HEK293 (cell line): ENCODE measurements at regions not wholly inside any gene's neighbourhood (a gene's known extent, or its start where the extent isn't known, plus 50 kb on each side); places are given as distances from the start of the nearest gene placed in this dataset.

Experiments used
- CTCF ChIA-PET: fragments of 350-600 bp; formaldehyde crosslinking; extraction: SDS; loops from one replicate; lab custom pipeline; 2021; ENCODE audit warnings: antibody characterized with exemption; lab: Yijun Ruan, JAX
- POLR2A ChIA-PET: fragments of 300-600 bp; formaldehyde crosslinking; extraction: SDS; loops from one replicate; lab custom pipeline; 2020; ENCODE audit warnings: antibody characterized with exemption, inconsistent platforms; lab: Yijun Ruan, JAX
- H3K27ac ChIP-seq: fragments of 200-500 bp; sonication (Bioruptor generic); 2 replicates; pipeline ENCODE4 v1.5.1; 2014; ENCODE audit warnings: low read depth, low read length, control low read depth, inconsistent platforms; ENCODE audit errors: extremely low read depth
- H3K36me3 ChIP-seq, 2 experiments: fragments of 200-500 bp in 1 of 2; sonication (Bioruptor generic) in 1 of 2; 1 replicate in 1 of 2; 2 replicates in 1 of 2; pipeline ENCODE4 v1.5.1; 2014 to 2017; ENCODE audit warnings: inconsistent platforms in 2 of 2, low read length in 2 of 2; ENCODE audit not compliant: control insufficient read depth in 2 of 2, insufficient read depth in 1 of 2
- H3K4me1 ChIP-seq: fragments of 200-500 bp; sonication (Bioruptor generic); 2 replicates; pipeline ENCODE4 v1.5.1; 2014; ENCODE audit warnings: mild to moderate bottlenecking, low read length, inconsistent platforms; ENCODE audit not compliant: control insufficient read depth, insufficient read depth
- H3K4me3 ChIP-seq: 2 replicates; pipeline ENCODE4 v1.5.1; 2011; ENCODE audit warnings: low read depth, mild to moderate bottlenecking, control low read depth, low read length, moderate library complexity
- H3K9me3 ChIP-seq: fragments of 200-500 bp; sonication (Bioruptor generic); 2 replicates; pipeline ENCODE4 v1.5.1; 2014; ENCODE audit warnings: low read depth, low read length, inconsistent platforms; ENCODE audit not compliant: control insufficient read depth, insufficient read depth
- EGR2 ChIP-seq: fragments of 450-650 bp; formaldehyde crosslinking; IDR thresholded peaks from 2 replicates; pipeline ENCODE4 v1.5.1; 2016; ENCODE audit warnings: low read depth, missing biosample characterization, missing genetic modification characterization
- FEZF1 ChIP-seq: fragments of 450-650 bp; formaldehyde crosslinking; IDR thresholded peaks from 2 replicates; pipeline ENCODE4 v1.5.1; 2016; ENCODE audit warnings: missing biosample characterization, missing genetic modification characterization
- GLI4 ChIP-seq: fragments of 450-650 bp; formaldehyde crosslinking; IDR thresholded peaks from 2 replicates; pipeline ENCODE4 v1.5.1; 2016; ENCODE audit warnings: missing biosample characterization, missing genetic modification characterization
- HIC1 ChIP-seq: fragments of 450-650 bp; formaldehyde crosslinking; IDR thresholded peaks from 2 replicates; pipeline ENCODE4 v1.5.1; 2016; ENCODE audit warnings: missing biosample characterization, missing genetic modification characterization
- KLF1 ChIP-seq: fragments of 450-650 bp; formaldehyde crosslinking; IDR thresholded peaks from 2 replicates; pipeline ENCODE4 v1.5.1; 2016; ENCODE audit warnings: missing biosample characterization, missing genetic modification characterization
- KLF17 ChIP-seq: fragments of 450-650 bp; formaldehyde crosslinking; IDR thresholded peaks from 2 replicates; pipeline ENCODE4 v1.5.1; 2016; ENCODE audit warnings: missing biosample characterization, missing genetic modification characterization
- TRIM28 ChIP-seq: IDR thresholded peaks from 2 replicates; pipeline ENCODE4 v1.6.1; 2011; ENCODE audit warnings: low read length, control low read depth, borderline replicate concordance
- WT1 ChIP-seq: fragments of 450-650 bp; formaldehyde crosslinking; IDR thresholded peaks from 2 replicates; pipeline ENCODE4 v1.5.1; 2016; ENCODE audit warnings: missing biosample characterization, missing genetic modification characterization
- ZNF121 ChIP-seq: fragments of 450-650 bp; formaldehyde crosslinking; IDR thresholded peaks from 2 replicates; pipeline ENCODE4 v1.5.1; 2016; ENCODE audit warnings: missing biosample characterization, missing genetic modification characterization
- ZNF133 ChIP-seq: fragments of 450-650 bp; formaldehyde crosslinking; IDR thresholded peaks from 2 replicates; pipeline ENCODE4 v1.5.1; 2016; ENCODE audit warnings: missing biosample characterization, missing genetic modification characterization
- ZNF140 ChIP-seq: fragments of 450-650 bp; formaldehyde crosslinking; IDR thresholded peaks from 2 replicates; pipeline ENCODE4 v1.5.1; 2016; ENCODE audit warnings: missing biosample characterization, missing genetic modification characterization
- ZNF146 ChIP-seq: fragments of 450-650 bp; formaldehyde crosslinking; IDR thresholded peaks from 2 replicates; pipeline ENCODE4 v1.5.1; 2016; ENCODE audit warnings: missing biosample characterization, missing genetic modification characterization
- ZNF266 ChIP-seq: fragments of 450-650 bp; formaldehyde crosslinking; IDR thresholded peaks from 2 replicates; pipeline ENCODE4 v1.5.1; 2016; ENCODE audit warnings: missing biosample characterization, missing genetic modification characterization, low read depth
- ZNF391 ChIP-seq: fragments of 450-650 bp; formaldehyde crosslinking; IDR thresholded peaks from 2 replicates; pipeline ENCODE4 v1.5.1; 2016; ENCODE audit warnings: low read depth, missing biosample characterization, missing genetic modification characterization, borderline replicate concordance
- ZNF521 ChIP-seq: fragments of 450-650 bp; formaldehyde crosslinking; IDR thresholded peaks from 2 replicates; pipeline ENCODE4 v1.5.1; 2017; ENCODE audit warnings: missing biosample characterization, mild to moderate bottlenecking, missing genetic modification characterization
- ZNF530 ChIP-seq: fragments of 450-650 bp; formaldehyde crosslinking; IDR thresholded peaks from 2 replicates; pipeline ENCODE4 v1.5.1; 2016; ENCODE audit warnings: low read depth, missing biosample characterization, missing genetic modification characterization
- ZNF654 ChIP-seq: fragments of 450-650 bp; formaldehyde crosslinking; IDR thresholded peaks from 2 replicates; pipeline ENCODE4 v1.5.1; 2016; ENCODE audit warnings: low read depth, missing biosample characterization, missing genetic modification characterization
- ZNF704 ChIP-seq: fragments of 450-650 bp; formaldehyde crosslinking; IDR thresholded peaks from 2 replicates; pipeline ENCODE4 v1.5.1; 2016; ENCODE audit warnings: missing biosample characterization, missing genetic modification characterization
- ZSCAN23 ChIP-seq: fragments of 450-650 bp; formaldehyde crosslinking; IDR thresholded peaks from 2 replicates; pipeline ENCODE4 v1.5.1; 2016; ENCODE audit warnings: missing biosample characterization, missing genetic modification characterization

GRCh38 chr4:52288212-52288855, 237.2 kb downstream of the SPATA18 start:
- Histone ChIP-seq H3K27ac (no peak overlapping the region), H3K4me3 (no peak overlapping the region), H3K9me3 (no peaks in the 10 kb centered on the region), H3K36me3 (no peaks in the 10 kb centered on the region), H3K4me1 (no peaks in the 10 kb centered on the region)
- CTCF ChIA-PET: interaction anchor here (1.0 kb wide), 1 partner anchor 695 kb away, joined by 3 read pairs; no protein-coding TSS in a partner anchor
- TF ChIP-seq ZNF140 (tag by site-specific recombination) (no peak), KLF17 (tag by site-specific recombination) (no peak), FEZF1 (no peak), ZNF146 (tag by site-specific recombination) (no peak), EGR2 (no peak), ZNF391 (tag by site-specific recombination) (no peak), ZNF266 (tag by site-specific recombination) (no peak), KLF1 (tag by site-specific recombination) (no peak), ZSCAN23 (tag by site-specific recombination) (no peak), ZNF133 (tag by site-specific recombination) (no peak), WT1 (no peak), ZNF521 (tag by site-specific recombination) (no peak), ZNF530 (tag by site-specific recombination) (no peak), ZNF704 (no peak)
- POLR2A ChIA-PET: no interaction called here

GRCh38 chr4:52290466-52290865, 239.4 kb downstream of the SPATA18 start:
- Histone ChIP-seq H3K9me3 (no peaks in the 10 kb centered on the region), H3K36me3 (no peaks in the 10 kb centered on the region), H3K4me3 (no peak overlapping the region), H3K4me1 (no peaks in the 10 kb centered on the region), H3K27ac (no peak overlapping the region)
- POLR2A ChIA-PET: no interaction called here
- CTCF ChIA-PET: no interaction called here
- no peak for TF ChIP-seq TRIM28

- Histone ChIP-seq H3K36me3 (no peaks in the 10 kb centered on the region), H3K27ac (no peak overlapping the region), H3K4me1 (no peaks in the 10 kb centered on the region), H3K4me3 (no peak overlapping the region), H3K9me3 (no peaks in the 10 kb centered on the region)
- TF ChIP-seq HIC1 (tag by site-specific recombination) (no peak), ZNF654 (tag by site-specific recombination) (no peak), GLI4 (tag by site-specific recombination) (no peak), ZNF121 (tag by site-specific recombination) (no peak)
- ChIA-PET POLR2A (no interaction called here), CTCF (interaction anchor here (0.6 kb wide), 1 partner anchor 406 kb away, joined by 3 read pairs; no protein-coding TSS in a partner anchor)
Observed at GRCh38 chr4:52292245-52292644, 241.1 kb downstream of the SPATA18 start.
